SK-N-SH (cell line): ENCODE measurements at regions not wholly inside any gene's neighbourhood (a gene's known extent, or its start where the extent isn't known, plus 50 kb on each side); places are given as distances from the start of the nearest gene placed in this dataset.

Source experiments
- EP300 ChIP-seq, 2 experiments: IDR thresholded peaks; 2 replicates each; pipeline versions ENCODE4 v1.4.0 to v1.6.1; 2012; ENCODE audit warnings: borderline replicate concordance in 1 of 2, low read depth in 1 of 2, low read length in 1 of 2
- FOXM1 ChIP-seq: IDR thresholded peaks from 2 replicates; pipeline ENCODE4 v1.4.0; 2012; ENCODE audit warnings: low read depth, mild to moderate bottlenecking
- MEF2A ChIP-seq: IDR thresholded peaks from 2 replicates; pipeline ENCODE4 v1.4.0; 2012; ENCODE audit warnings: low read depth, borderline replicate concordance
- NRF1 ChIP-seq: IDR thresholded peaks from 2 replicates; pipeline ENCODE4 v1.6.1; 2012; ENCODE audit warnings: low read depth, mild to moderate bottlenecking, low read length
- POLR2AphosphoS5 ChIP-seq: IDR thresholded peaks from 2 replicates; pipeline ENCODE4 v1.6.1; 2012; ENCODE audit warnings: low read depth, low read length
- RCOR1 ChIP-seq: fragments of 150-350 bp; IDR thresholded peaks from 2 replicates; pipeline ENCODE4 v1.6.1; 2017; ENCODE audit warnings: antibody characterized with exemption, low read length
- TAF1 ChIP-seq: IDR thresholded peaks from 2 replicates; pipeline ENCODE4 v1.6.1; 2012; ENCODE audit warnings: low read depth, mild to moderate bottlenecking, low read length, moderate library complexity, borderline replicate concordance
- TF ChIP-seq, protein P1 (sequence below): IDR thresholded peaks from 2 replicates; pipeline ENCODE4 v1.4.0; 2012; ENCODE audit warnings: low read depth, borderline replicate concordance
- TF ChIP-seq, protein P2 (sequence below): fragments of 200-600 bp; sonication (generic); IDR thresholded peaks from 2 replicates; pipeline ENCODE4 v1.6.1; 2017; ENCODE audit warnings: antibody characterized with exemption, mild to moderate bottlenecking, moderate library complexity
- TF ChIP-seq, protein P3 (sequence below): fragments of 150-350 bp; IDR thresholded peaks from 2 replicates; pipeline ENCODE4 v1.6.1; 2017; ENCODE audit warnings: antibody characterized with exemption, low read length, low read depth, borderline replicate concordance

DNA sequence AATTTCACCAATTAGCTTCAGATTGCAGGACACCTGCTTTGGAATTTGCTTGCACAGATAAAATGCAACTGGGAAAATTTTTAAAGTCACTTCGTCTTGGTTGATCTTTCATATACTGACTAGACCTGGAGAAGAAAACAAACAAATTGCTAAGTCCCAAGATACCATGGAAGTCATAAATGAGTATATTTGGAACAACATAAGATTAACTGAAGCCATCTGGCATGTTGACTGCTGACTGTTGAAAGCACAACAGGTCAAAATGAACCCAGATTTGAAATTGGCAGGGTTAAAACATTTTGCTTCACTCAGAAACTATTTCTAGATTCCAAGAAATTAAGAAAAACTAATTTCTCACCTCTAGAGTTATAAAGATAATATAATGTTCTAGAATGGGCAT is 470.7 kb downstream of the LPIN1 start:
- no peak for TF ChIP-seq RCOR1
- no peak for TF ChIP-seq NRF1
- TF ChIP-seq, protein P1, sequence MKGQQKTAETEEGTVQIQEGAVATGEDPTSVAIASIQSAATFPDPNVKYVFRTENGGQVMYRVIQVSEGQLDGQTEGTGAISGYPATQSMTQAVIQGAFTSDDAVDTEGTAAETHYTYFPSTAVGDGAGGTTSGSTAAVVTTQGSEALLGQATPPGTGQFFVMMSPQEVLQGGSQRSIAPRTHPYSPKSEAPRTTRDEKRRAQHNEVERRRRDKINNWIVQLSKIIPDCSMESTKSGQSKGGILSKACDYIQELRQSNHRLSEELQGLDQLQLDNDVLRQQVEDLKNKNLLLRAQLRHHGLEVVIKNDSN = no peak
- TF ChIP-seq, protein P2, sequence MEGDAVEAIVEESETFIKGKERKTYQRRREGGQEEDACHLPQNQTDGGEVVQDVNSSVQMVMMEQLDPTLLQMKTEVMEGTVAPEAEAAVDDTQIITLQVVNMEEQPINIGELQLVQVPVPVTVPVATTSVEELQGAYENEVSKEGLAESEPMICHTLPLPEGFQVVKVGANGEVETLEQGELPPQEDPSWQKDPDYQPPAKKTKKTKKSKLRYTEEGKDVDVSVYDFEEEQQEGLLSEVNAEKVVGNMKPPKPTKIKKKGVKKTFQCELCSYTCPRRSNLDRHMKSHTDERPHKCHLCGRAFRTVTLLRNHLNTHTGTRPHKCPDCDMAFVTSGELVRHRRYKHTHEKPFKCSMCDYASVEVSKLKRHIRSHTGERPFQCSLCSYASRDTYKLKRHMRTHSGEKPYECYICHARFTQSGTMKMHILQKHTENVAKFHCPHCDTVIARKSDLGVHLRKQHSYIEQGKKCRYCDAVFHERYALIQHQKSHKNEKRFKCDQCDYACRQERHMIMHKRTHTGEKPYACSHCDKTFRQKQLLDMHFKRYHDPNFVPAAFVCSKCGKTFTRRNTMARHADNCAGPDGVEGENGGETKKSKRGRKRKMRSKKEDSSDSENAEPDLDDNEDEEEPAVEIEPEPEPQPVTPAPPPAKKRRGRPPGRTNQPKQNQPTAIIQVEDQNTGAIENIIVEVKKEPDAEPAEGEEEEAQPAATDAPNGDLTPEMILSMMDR = no peak
- TF ChIP-seq MEF2A = no peak
- TF ChIP-seq TAF1 = no peak
- TF ChIP-seq EP300 (IDR thresholded peaks at IDR 0.05; ENCODE audit: borderline replicate concordance in 1 of 2, low read depth in 1 of 2, low read length in 1 of 2) = no peak
- TF ChIP-seq FOXM1 = no peak
- TF ChIP-seq POLR2AphosphoS5 = no peak
- TF ChIP-seq, protein P3, sequence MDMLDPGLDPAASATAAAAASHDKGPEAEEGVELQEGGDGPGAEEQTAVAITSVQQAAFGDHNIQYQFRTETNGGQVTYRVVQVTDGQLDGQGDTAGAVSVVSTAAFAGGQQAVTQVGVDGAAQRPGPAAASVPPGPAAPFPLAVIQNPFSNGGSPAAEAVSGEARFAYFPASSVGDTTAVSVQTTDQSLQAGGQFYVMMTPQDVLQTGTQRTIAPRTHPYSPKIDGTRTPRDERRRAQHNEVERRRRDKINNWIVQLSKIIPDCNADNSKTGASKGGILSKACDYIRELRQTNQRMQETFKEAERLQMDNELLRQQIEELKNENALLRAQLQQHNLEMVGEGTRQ = no peak
